Sigmoid colon (tissue), 6 donors: ENCODE measurements at regions not wholly inside any gene's neighbourhood (a gene's known extent, or its start where the extent isn't known, plus 50 kb on each side); places are given as distances from the start of the nearest gene placed in this dataset.

Source experiments
- DNase-seq: peaks from one replicate; pipeline ENCODE4 v3.0.0-alpha.2; 2019
- H3K27ac ChIP-seq, 4 donors: fragments of 200-600 bp; sonication (generic); one replicate each; pipeline ENCODE4 v1.5.1; 2016 to 2019; ENCODE audit warnings: mild to moderate bottlenecking in 1 of 4
- H3K27me3 ChIP-seq, 3 donors: fragments of 200-600 bp; sonication (generic); one replicate each; pipeline ENCODE4 v1.5.1; 2019; ENCODE audit warnings: mild to moderate bottlenecking in 1 of 3
- H3K36me3 ChIP-seq, 4 donors: fragments of 200-600 bp; sonication (generic); one replicate each; pipeline ENCODE4 v1.5.1; 2016 to 2019
- H3K4me1 ChIP-seq, 4 donors: fragments of 200-600 bp; sonication (generic); one replicate each; pipeline ENCODE4 v1.5.1; 2017 to 2019
- H3K4me3 ChIP-seq, 4 donors: fragments of 200-600 bp; sonication (generic); one replicate each; pipeline ENCODE4 v1.5.1; 2017 to 2019; ENCODE audit warnings: mild to moderate bottlenecking in 2 of 4, moderate library complexity in 1 of 4
- H3K9me3 ChIP-seq, 4 donors: fragments of 200-600 bp in 3 of 4; sonication (generic) in 3 of 4; one replicate each; pipeline versions ENCODE4 v1.5.1 to v1.6.1; 2013 to 2019
- EP300 ChIP-seq, 4 donors: sonication (generic); formaldehyde crosslinking; IDR thresholded peaks; one replicate each; pipeline ENCODE4 v1.6.1; 2017; ENCODE audit warnings: antibody characterized with exemption in 4 of 4
- POLR2A ChIP-seq, 2 donors: fragments of 450-650 bp; IDR thresholded peaks; one replicate each; pipeline ENCODE4 v1.6.1; 2016; ENCODE audit warnings: antibody characterized with exemption in 2 of 2, mild to moderate bottlenecking in 2 of 2, moderate library complexity in 2 of 2
- POLR2AphosphoS5 ChIP-seq, 4 donors: sonication (generic); formaldehyde crosslinking; IDR thresholded peaks; one replicate each; pipeline ENCODE4 v1.6.1; 2017; ENCODE audit warnings: antibody characterized with exemption in 4 of 4
- WGBS, 2 donors: extraction: QIAGEN DNeasy Blood & Tissue Kit; methylation state at CpG; one replicate each; pipeline ENCODE4 v1.1.7; 2013; 5-methylcytosine and 5-hydroxymethylcytosine counted together
- intact Hi-C: fragments of 100-400 bp; cut with DNase I; formaldehyde crosslinking; loops from one replicate; pipeline ENCODE4 v1.15.1; 2023
- TF ChIP-seq, protein P1 (sequence below), 4 experiments: fragments of 450-650 bp in 3 of 4; fragments of 200-600 bp in 1 of 4; IDR thresholded peaks; one replicate each; pipeline ENCODE4 v1.5.1; 2016 to 2019; ENCODE audit warnings: antibody characterized with exemption in 4 of 4, mild to moderate bottlenecking in 3 of 4, moderate library complexity in 2 of 4
- donor health status: healthy with polysubstance abuse.
- donor health status: healthy.

DNA sequence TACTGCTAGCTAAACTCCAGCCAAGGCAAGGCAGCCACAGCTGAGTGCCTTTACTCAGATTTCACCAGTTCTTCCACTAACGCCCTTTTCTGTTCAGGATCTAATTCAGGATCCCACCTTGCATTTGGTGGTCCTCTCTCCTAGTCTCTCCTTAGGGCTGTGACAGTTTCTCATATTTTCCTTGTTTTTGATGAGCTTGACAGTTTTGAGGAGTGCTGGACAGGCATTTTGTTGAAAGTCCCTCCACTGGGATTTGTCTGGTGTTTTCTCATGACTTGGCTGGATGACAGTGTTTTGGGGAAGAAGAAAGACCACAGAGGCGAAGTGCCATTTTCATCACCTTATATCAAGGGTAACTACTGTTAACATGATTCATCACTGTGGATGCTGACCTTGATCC, 162.3 kb upstream of the TSC22D1 start:
- Histone ChIP-seq H3K9me3 (no peaks in the 10 kb centered on the region), H3K27ac (no peak overlapping the region), H3K4me3 (no peak overlapping the region), H3K36me3 (no peaks in the 10 kb centered on the region), H3K27me3 (no peaks in the 10 kb centered on the region), H3K4me1 (no peaks in the 10 kb centered on the region)
- 86 to 91% methylated on average over 2 of the region's 2 CpGs for WGBS, 2 donors
- TF ChIP-seq POLR2A (IDR thresholded peaks at IDR 0.05) (no peak), EP300 (IDR thresholded peaks at IDR 0.05) (no peak), POLR2AphosphoS5 (IDR thresholded peaks at IDR 0.05) (no peak)
- TF ChIP-seq, protein P1, sequence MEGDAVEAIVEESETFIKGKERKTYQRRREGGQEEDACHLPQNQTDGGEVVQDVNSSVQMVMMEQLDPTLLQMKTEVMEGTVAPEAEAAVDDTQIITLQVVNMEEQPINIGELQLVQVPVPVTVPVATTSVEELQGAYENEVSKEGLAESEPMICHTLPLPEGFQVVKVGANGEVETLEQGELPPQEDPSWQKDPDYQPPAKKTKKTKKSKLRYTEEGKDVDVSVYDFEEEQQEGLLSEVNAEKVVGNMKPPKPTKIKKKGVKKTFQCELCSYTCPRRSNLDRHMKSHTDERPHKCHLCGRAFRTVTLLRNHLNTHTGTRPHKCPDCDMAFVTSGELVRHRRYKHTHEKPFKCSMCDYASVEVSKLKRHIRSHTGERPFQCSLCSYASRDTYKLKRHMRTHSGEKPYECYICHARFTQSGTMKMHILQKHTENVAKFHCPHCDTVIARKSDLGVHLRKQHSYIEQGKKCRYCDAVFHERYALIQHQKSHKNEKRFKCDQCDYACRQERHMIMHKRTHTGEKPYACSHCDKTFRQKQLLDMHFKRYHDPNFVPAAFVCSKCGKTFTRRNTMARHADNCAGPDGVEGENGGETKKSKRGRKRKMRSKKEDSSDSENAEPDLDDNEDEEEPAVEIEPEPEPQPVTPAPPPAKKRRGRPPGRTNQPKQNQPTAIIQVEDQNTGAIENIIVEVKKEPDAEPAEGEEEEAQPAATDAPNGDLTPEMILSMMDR (IDR thresholded peaks at IDR 0.05): no peak
- DNase-seq: no peak
- intact Hi-C loops: no loop called here

DNA sequence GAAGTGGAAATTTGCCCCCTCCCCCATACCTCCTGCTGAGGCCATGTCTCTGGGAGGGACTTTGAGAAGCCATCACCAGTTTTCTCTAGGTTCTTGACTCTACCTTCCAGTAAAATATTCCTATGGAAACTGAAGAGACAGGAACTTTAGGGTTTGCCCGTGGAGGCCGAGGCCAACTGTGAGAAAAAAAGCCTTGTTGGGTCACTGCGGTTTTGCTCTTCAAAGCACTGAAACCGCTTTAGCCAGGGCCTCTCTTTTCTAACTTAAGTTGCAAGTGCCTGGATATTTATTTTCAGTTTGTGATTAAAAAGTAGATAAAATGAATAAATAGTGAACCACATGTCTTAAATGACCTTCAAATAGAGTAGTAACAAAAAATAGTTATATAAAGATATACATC, 159.7 kb upstream of the TSC22D1 start:
- DNase-seq: no peak
- no peak for TF ChIP-seq POLR2AphosphoS5 (IDR thresholded peaks at IDR 0.05)
- TF ChIP-seq EP300 (IDR thresholded peaks at IDR 0.05): no peak
- TF ChIP-seq, protein P1 (IDR thresholded peaks at IDR 0.05): no peak
- TF ChIP-seq POLR2A (IDR thresholded peaks at IDR 0.05): no peak
- WGBS, 2 donors: 88 to 92% methylated on average over 4 of the region's 4 CpGs
- Histone ChIP-seq H3K4me1 (no peaks in the 10 kb centered on the region), H3K27ac (no peak overlapping the region), H3K36me3 (no peaks in the 10 kb centered on the region), H3K9me3 (no peaks in the 10 kb centered on the region), H3K4me3 (no peak overlapping the region), H3K27me3 (no peaks in the 10 kb centered on the region)
- intact Hi-C loops: no loop called here

DNA sequence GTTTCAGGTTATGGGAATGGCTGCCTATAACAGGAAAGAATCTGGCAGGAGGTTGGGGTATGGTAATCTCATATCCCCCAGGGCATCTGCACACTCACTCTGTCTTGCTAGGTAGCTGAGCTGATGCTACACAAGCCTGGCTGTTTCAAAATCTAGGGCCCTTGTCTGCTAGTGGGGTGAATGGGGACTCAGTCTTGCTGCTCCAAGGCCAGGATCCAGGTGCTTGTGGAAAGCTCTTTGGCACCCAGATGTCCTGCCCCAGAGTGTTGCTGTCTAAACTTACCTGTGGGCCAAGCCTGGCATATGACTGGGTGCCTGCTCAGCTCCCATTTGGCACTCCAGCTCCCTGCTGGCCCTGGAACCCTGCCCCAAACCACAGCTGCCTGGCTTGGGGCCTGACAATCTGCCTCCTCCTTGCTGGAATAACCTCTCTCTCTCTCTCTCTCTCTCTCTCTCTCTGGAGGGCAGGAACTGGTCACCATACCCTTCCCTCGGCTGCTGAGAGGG, 158.1 kb upstream of the TSC22D1 start:
- 79 to 86% methylated on average over 1 of the region's 1 CpG for WGBS, 2 donors
- no peak for DNase-seq
- H3K36me3 ChIP-seq: no peaks in the 10 kb centered on the region

DNA sequence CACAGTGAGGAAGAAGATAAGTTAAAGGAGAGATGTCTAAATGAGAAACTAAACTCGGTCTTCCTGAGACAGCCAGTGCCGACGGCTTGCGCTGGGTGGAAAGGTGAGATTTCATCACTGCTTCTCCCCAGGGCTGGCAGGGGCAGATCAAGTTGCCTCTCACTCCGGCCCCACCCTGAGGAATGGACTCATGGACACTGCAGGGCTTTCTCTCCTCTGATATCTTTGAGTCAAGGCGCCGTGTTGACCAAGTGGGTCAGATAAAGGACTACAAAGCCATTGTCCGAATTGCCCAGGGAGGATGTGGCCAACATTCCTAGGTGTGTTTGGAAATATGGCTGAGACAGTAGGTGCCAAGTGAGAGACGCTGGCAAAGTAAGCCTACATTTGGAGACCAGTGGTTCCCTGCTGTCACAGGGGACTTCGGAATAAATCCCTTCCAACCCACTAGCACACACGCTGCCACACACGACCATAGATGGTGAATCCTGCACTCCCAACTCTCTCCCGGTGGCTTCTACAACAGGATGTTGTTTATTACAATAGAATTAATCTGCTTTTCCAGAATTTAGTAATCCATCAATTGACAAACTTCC, 156.5 kb upstream of the TSC22D1 start:
- Histone ChIP-seq H3K4me1 (no peaks in the 10 kb centered on the region), H3K4me3 (no peak overlapping the region), H3K36me3 (no peaks in the 10 kb centered on the region), H3K27me3 (no peaks in the 10 kb centered on the region), H3K27ac (no peak overlapping the region), H3K9me3 (no peaks in the 10 kb centered on the region)
- no peak for TF ChIP-seq EP300 (IDR thresholded peaks at IDR 0.05)
- TF ChIP-seq POLR2A (IDR thresholded peaks at IDR 0.05): no peak
- TF ChIP-seq, protein P1 (IDR thresholded peaks at IDR 0.05): no peak
- TF ChIP-seq POLR2AphosphoS5 (IDR thresholded peaks at IDR 0.05): no peak
- no peak for DNase-seq
- intact Hi-C loops: no loop called here
- 93% methylated on average over 13 of the region's 13 CpGs for WGBS, 2 donors

More for the DNA sequence above, 158.1 kb upstream of the TSC22D1 start:
- intact Hi-C loops: no loop called here
- Histone ChIP-seq H3K9me3 (no peaks in the 10 kb centered on the region), H3K27me3 (no peaks in the 10 kb centered on the region), H3K4me3 (no peak overlapping the region), H3K27ac (no peak overlapping the region), H3K4me1 (no peaks in the 10 kb centered on the region)
- TF ChIP-seq POLR2A (IDR thresholded peaks at IDR 0.05) (no peak), POLR2AphosphoS5 (IDR thresholded peaks at IDR 0.05) (no peak), EP300 (IDR thresholded peaks at IDR 0.05) (no peak)
- TF ChIP-seq, protein P1 (IDR thresholded peaks at IDR 0.05): no peak

DNA sequence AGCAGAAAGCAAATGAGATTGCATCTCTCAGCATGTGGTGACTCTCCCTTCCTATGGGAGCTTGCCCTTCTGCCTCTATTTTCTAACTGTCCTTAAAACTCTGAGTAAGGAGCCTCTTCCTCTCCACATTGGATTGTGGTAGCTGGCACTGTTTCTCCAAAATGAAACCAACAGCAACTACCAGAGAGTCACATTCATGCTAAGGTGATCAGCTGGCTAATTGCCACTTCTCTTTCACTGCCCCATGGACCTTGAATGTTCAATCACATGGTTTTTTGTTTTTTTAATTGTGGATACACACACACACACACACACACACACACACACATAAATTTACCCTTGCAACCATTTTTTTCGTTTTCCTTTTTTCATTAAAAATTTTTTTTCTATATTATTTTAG, 154.7 kb upstream of the TSC22D1 start:
- no peak for DNase-seq
- H3K4me1 ChIP-seq: no peaks in the 10 kb centered on the region
- intact Hi-C loops: no loop called here
- H3K9me3 ChIP-seq: no peaks in the 10 kb centered on the region
- H3K27me3 ChIP-seq: no peaks in the 10 kb centered on the region
- no peak for TF ChIP-seq POLR2A (IDR thresholded peaks at IDR 0.05)
- TF ChIP-seq, protein P1 (IDR thresholded peaks at IDR 0.05): no peak
- no peak for TF ChIP-seq POLR2AphosphoS5 (IDR thresholded peaks at IDR 0.05)
- TF ChIP-seq EP300 (IDR thresholded peaks at IDR 0.05): no peak
- H3K36me3 ChIP-seq: no peaks in the 10 kb centered on the region
- no peak overlapping the region for H3K4me3 ChIP-seq
- H3K27ac ChIP-seq: no peak overlapping the region
- WGBS, 2 donors: 2 to 40% methylated on average over 1 of the region's 1 CpG
